SH-SY5Y (cell line): ENCODE measurements at regions not wholly inside any gene's neighbourhood (a gene's known extent, or its start where the extent isn't known, plus 50 kb on each side); places are given as distances from the start of the nearest gene placed in this dataset.

Experiments
- GATA2 ChIP-seq: IDR thresholded peaks from 2 replicates; pipeline ENCODE4 v1.6.1; 2011; ENCODE audit warnings: mild to moderate bottlenecking, low read depth, low read length
- GATA3 ChIP-seq: IDR thresholded peaks from 2 replicates; pipeline ENCODE4 v1.6.1; 2011; ENCODE audit warnings: low read depth, mild to moderate bottlenecking, low read length, moderate library complexity

- TF ChIP-seq GATA3: no peak
- TF ChIP-seq GATA2: no peak
Observed at GRCh38 chr20:9935285-9935684, 96.4 kb upstream of the PAK5 start.

- TF ChIP-seq GATA3 (no peak), GATA2 (no peak)
Observed at GRCh38 chr20:9930142-9930541, 91.3 kb upstream of the PAK5 start.

GRCh38 chr20:9928955-9929354 is 90.1 kb upstream of the PAK5 start:
- TF ChIP-seq GATA3: no peak
- TF ChIP-seq GATA2: no peak

- TF ChIP-seq GATA3 (no peak), GATA2 (no peak)
Observed at GRCh38 chr20:9928281-9928737, 89.4 kb upstream of the PAK5 start.

GRCh38 chr20:9927224-9927623 is 88.3 kb upstream of the PAK5 start:
- TF ChIP-seq GATA3 (no peak), GATA2 (no peak)

- no peak for TF ChIP-seq GATA3
- TF ChIP-seq GATA2: no peak
Observed at GRCh38 chr20:9926476-9926875, 87.6 kb upstream of the PAK5 start.

GRCh38 chr20:9926007-9926406 is 87.1 kb upstream of the PAK5 start:
- TF ChIP-seq GATA2 (no peak), GATA3 (no peak)

GRCh38 chr20:9923648-9924047 is 84.8 kb upstream of the PAK5 start:
- TF ChIP-seq GATA3 (no peak), GATA2 (no peak)

- no peak for TF ChIP-seq GATA3
- no peak for TF ChIP-seq GATA2
Observed at GRCh38 chr20:9920866-9921265, 82.0 kb upstream of the PAK5 start.

GRCh38 chr20:9919271-9920014 is 80.6 kb upstream of the PAK5 start:
- TF ChIP-seq GATA3 (no peak), GATA2 (no peak)

GRCh38 chr20:9918348-9918747 is 79.5 kb upstream of the PAK5 start:
- TF ChIP-seq GATA3 (no peak), GATA2 (no peak)

GRCh38 chr20:9916761-9917160 is 77.9 kb upstream of the PAK5 start:
- no peak for TF ChIP-seq GATA3

GRCh38 chr20:9912858-9913434 is 74.1 kb upstream of the PAK5 start:
- no peak for TF ChIP-seq GATA3
- no peak for TF ChIP-seq GATA2

GRCh38 chr20:9912290-9912689 is 73.4 kb upstream of the PAK5 start:
- TF ChIP-seq GATA3: no peak
- TF ChIP-seq GATA2: no peak

GRCh38 chr20:9911519-9911918 is 72.6 kb upstream of the PAK5 start:
- no peak for TF ChIP-seq GATA3
